Mesenchymal stem cell (in vitro differentiated cells and primary cell): ENCODE measurements at regions not wholly inside any gene's neighbourhood (a gene's known extent, or its start where the extent isn't known, plus 50 kb on each side); places are given as distances from the start of the nearest gene placed in this dataset.
A peak's percentile ranks its signal among the peaks of the same experiment; 100 is the strongest.

ENCODE experiments used
- DNase-seq: peaks from one replicate; pipeline ENCODE4 v3.0.0-alpha.2; 2013
- H2AFZ ChIP-seq: one replicate; pipeline ENCODE4 v1.6.1; 2013; ENCODE audit warnings: low read depth, mild to moderate bottlenecking, control low read depth, inconsistent platforms, low read length, moderate library complexity
- H2AK5ac ChIP-seq: 2 replicates; pipeline ENCODE4 v1.6.1; 2013; ENCODE audit warnings: low read length, moderate library complexity, mild to moderate bottlenecking, inconsistent platforms; ENCODE audit not compliant: severe bottlenecking
- H2BK120ac ChIP-seq: one replicate; pipeline ENCODE4 v1.6.1; 2013; ENCODE audit warnings: low read depth, mild to moderate bottlenecking, inconsistent platforms, low read length, moderate library complexity
- H2BK12ac ChIP-seq, 2 experiments: one replicate each; pipeline ENCODE4 v1.6.1; 2013; ENCODE audit warnings: inconsistent platforms in 2 of 2, low read length in 2 of 2, mild to moderate bottlenecking in 2 of 2, moderate library complexity in 2 of 2, control low read depth in 1 of 2
- H2BK15ac ChIP-seq: one replicate; pipeline ENCODE4 v1.6.1; 2013; ENCODE audit warnings: mild to moderate bottlenecking, low read depth, inconsistent platforms; ENCODE audit not compliant: poor library complexity, severe bottlenecking
- H2BK5ac ChIP-seq: 2 replicates; pipeline ENCODE4 v1.6.1; 2013; ENCODE audit warnings: low read depth, mild to moderate bottlenecking, low read length, control low read depth, inconsistent platforms; ENCODE audit not compliant: poor library complexity, severe bottlenecking
- H3K14ac ChIP-seq, 2 experiments: one replicate each; pipeline ENCODE4 v1.6.1; 2013; ENCODE audit warnings: inconsistent platforms in 2 of 2, low read length in 2 of 2, control low read depth in 1 of 2, mild to moderate bottlenecking in 1 of 2, moderate library complexity in 1 of 2
- H3K18ac ChIP-seq, 2 experiments: one replicate each; pipeline ENCODE4 v1.6.1; 2013; ENCODE audit warnings: inconsistent platforms in 2 of 2, low read length in 2 of 2, control low read depth in 1 of 2, low read depth in 1 of 2, mild to moderate bottlenecking in 1 of 2
- H3K23ac ChIP-seq, 2 experiments: one replicate each; pipeline ENCODE4 v1.6.1; 2013; ENCODE audit warnings: inconsistent platforms in 2 of 2, low read length in 2 of 2, mild to moderate bottlenecking in 2 of 2, moderate library complexity in 2 of 2, control low read depth in 1 of 2
- H3K27ac ChIP-seq: 2 replicates; pipeline ENCODE4 v1.5.1; 2013; ENCODE audit warnings: mild to moderate bottlenecking, moderate library complexity, low read length, control low read depth, inconsistent platforms; ENCODE audit not compliant: poor library complexity, severe bottlenecking
- H3K27me3 ChIP-seq, 2 experiments: 2 replicates each; pipeline versions ENCODE4 v1.6.1 to v1.7.0; 2013; ENCODE audit warnings: low read length in 2 of 2, mild to moderate bottlenecking in 2 of 2, moderate library complexity in 2 of 2, control low read depth in 1 of 2, inconsistent platforms in 1 of 2; ENCODE audit not compliant: control insufficient read depth in 1 of 2, insufficient read depth in 1 of 2
- H3K36me3 ChIP-seq, 2 experiments: 2 replicates each; pipeline versions ENCODE4 v1.6.1 to v1.7.0; 2013; ENCODE audit warnings: low read length in 2 of 2, control low read depth in 1 of 2, inconsistent platforms in 1 of 2, low read depth in 1 of 2, mild to moderate bottlenecking in 1 of 2; ENCODE audit not compliant: insufficient read depth in 2 of 2, control insufficient read depth in 1 of 2
- H3K4ac ChIP-seq, 2 experiments: one replicate each; pipeline ENCODE4 v1.6.1; 2013; ENCODE audit warnings: inconsistent platforms in 2 of 2, low read length in 2 of 2, mild to moderate bottlenecking in 2 of 2, moderate library complexity in 2 of 2, control low read depth in 1 of 2, low read depth in 1 of 2
- H3K4me1 ChIP-seq: 2 replicates; pipeline ENCODE4 v1.6.1; 2013; ENCODE audit warnings: low read depth, low read length, control low read depth; ENCODE audit not compliant: control insufficient read depth, insufficient read depth
- H3K4me2 ChIP-seq: 2 replicates; pipeline ENCODE4 v1.6.1; 2013; ENCODE audit warnings: low read length, mild to moderate bottlenecking, inconsistent platforms; ENCODE audit not compliant: poor library complexity, severe bottlenecking
- H3K4me3 ChIP-seq, 2 experiments: 2 replicates each; pipeline versions ENCODE4 v1.5.1 to v1.7.0; 2013; ENCODE audit warnings: low read length in 2 of 2, mild to moderate bottlenecking in 2 of 2, control low read depth in 1 of 2, low read depth in 1 of 2; ENCODE audit not compliant: insufficient read depth in 1 of 2
- H3K79me1 ChIP-seq: replicated peaks from 2 replicates; pipeline ENCODE4 v1.6.1; 2013; ENCODE audit warnings: mild to moderate bottlenecking, control low read depth, low read length, inconsistent platforms; ENCODE audit not compliant: poor library complexity, severe bottlenecking
- H3K9ac ChIP-seq: 2 replicates; pipeline ENCODE4 v1.7.0; 2013; ENCODE audit warnings: mild to moderate bottlenecking, low read length, moderate library complexity
- H3K9me3 ChIP-seq: 2 replicates; pipeline ENCODE4 v1.7.0; 2013; ENCODE audit warnings: mild to moderate bottlenecking, low read length; ENCODE audit not compliant: control insufficient read depth
- H4K8ac ChIP-seq: one replicate; pipeline ENCODE4 v1.6.1; 2013; ENCODE audit warnings: inconsistent platforms, mild to moderate bottlenecking, low read length, moderate library complexity
- H4K91ac ChIP-seq: one replicate; pipeline ENCODE4 v1.6.1; 2013; ENCODE audit warnings: mild to moderate bottlenecking, low read length, inconsistent platforms
- WGBS: methylation state at CpG from one replicate; pipeline ENCODE4 v1.1.7; 2013; ENCODE audit warnings: mixed read lengths; 5-methylcytosine and 5-hydroxymethylcytosine counted together

- Histone ChIP-seq H2BK5ac (no peak overlapping the region), H3K23ac (no peak overlapping the region), H2BK15ac (no peak overlapping the region), H2AFZ (no peak overlapping the region), H3K14ac (no peak overlapping the region), H3K18ac (no peak overlapping the region), H3K4ac (no peak overlapping the region), H3K4me3 (no peak overlapping the region), H3K9me3 (no peaks in the 10 kb centered on the region), H3K79me1 (peaks cover 3% of the 10 kb centered on the region), H2AK5ac (no peak overlapping the region), H3K9ac (no peak overlapping the region), H2BK120ac (no peak overlapping the region), H2BK12ac (no peak overlapping the region), H3K4me2 (no peak overlapping the region), H3K36me3 (peaks cover 0 to 10% of the 10 kb centered on the region in 2 experiments), H4K8ac (no peak overlapping the region), H3K27me3 (no peaks in the 10 kb centered on the region), H4K91ac (no peak overlapping the region), H3K4me1 (peaks cover 24% of the 10 kb centered on the region), H3K27ac (no peak overlapping the region)
- DNase-seq = no peak
- WGBS = 95% methylated on average over 15 of the region's 15 CpGs
Observed at GRCh38 chr16:85508993-85509392, 104.1 kb upstream of the GSE1 start.

GRCh38 chr16:85510041-85510659 is 103.0 kb upstream of the GSE1 start:
- Histone ChIP-seq H3K27ac (no peak overlapping the region), H2AFZ (no peak overlapping the region), H4K91ac (no peak overlapping the region), H2BK12ac (no peak overlapping the region), H3K23ac (no peak overlapping the region), H3K9me3 (no peaks in the 10 kb centered on the region), H3K4me3 (no peak overlapping the region), H3K9ac (no peak overlapping the region), H2BK120ac (no peak overlapping the region), H3K4me1 (peaks cover 36% of the 10 kb centered on the region), H2AK5ac (no peak overlapping the region), H3K4me2 (no peak overlapping the region), H3K27me3 (no peaks in the 10 kb centered on the region), H3K4ac (no peak overlapping the region), H2BK15ac (no peak overlapping the region), H4K8ac (no peak overlapping the region), H3K36me3 (peaks cover 0 to 10% of the 10 kb centered on the region in 2 experiments), H3K14ac (no peak overlapping the region), H3K18ac (no peak overlapping the region), H2BK5ac (no peak overlapping the region), H3K79me1 (peaks cover 3% of the 10 kb centered on the region)
- DNase-seq = no peak
- 90% methylated on average over 21 of the region's 21 CpGs for WGBS

- Histone ChIP-seq H3K14ac (no peak overlapping the region), H2BK5ac (no peak overlapping the region), H3K4me1 (peaks cover 46% of the 10 kb centered on the region), H3K4me2 (no peak overlapping the region), H3K9ac (no peak overlapping the region), H4K91ac (no peak overlapping the region), H3K27ac (no peak overlapping the region), H3K79me1 (peaks cover 1% of the 10 kb centered on the region), H3K23ac (no peak overlapping the region), H2BK120ac (no peak overlapping the region), H2BK15ac (no peak overlapping the region), H3K9me3 (no peaks in the 10 kb centered on the region), H3K18ac (no peak overlapping the region), H3K36me3 (peaks cover 0 to 6% of the 10 kb centered on the region in 2 experiments), H3K4me3 (no peak overlapping the region), H2BK12ac (peak overlapping the region; percentile 8 to 25), H4K8ac (no peak overlapping the region), H3K4ac (no peak overlapping the region), H2AK5ac (peak overlapping the region; percentile 75), H2AFZ (no peak overlapping the region), H3K27me3 (no peaks in the 10 kb centered on the region)
- no peak for DNase-seq
- WGBS = 91% methylated on average over 20 of the region's 24 CpGs
Observed at GRCh38 chr16:85511938-85512807, 100.9 kb upstream of the GSE1 start.

- no peak overlapping the region for H2BK120ac ChIP-seq
- no peak overlapping the region for H3K4ac ChIP-seq
- H2BK5ac ChIP-seq = no peak overlapping the region
- H4K91ac ChIP-seq = no peak overlapping the region
- H3K27ac ChIP-seq = no peak overlapping the region
- no peak overlapping the region for H4K8ac ChIP-seq
- peaks cover 46% of the 10 kb centered on the region for H3K4me1 ChIP-seq
- H3K18ac ChIP-seq = peak overlapping the region in 1 of 2 experiments; percentile 35
- peak; percentile 22 for DNase-seq
- peak overlapping the region; percentile 23 for H2AK5ac ChIP-seq
- WGBS = 87% methylated on average over 7 of the region's 7 CpGs
- no peak overlapping the region for H3K23ac ChIP-seq
- peaks cover 1% of the 10 kb centered on the region for H3K79me1 ChIP-seq
- no peak overlapping the region for H3K4me3 ChIP-seq
- peak overlapping the region; percentile 7 to 25 for H2BK12ac ChIP-seq
- no peaks in the 10 kb centered on the region for H3K27me3 ChIP-seq
- H3K36me3 ChIP-seq = peaks cover 0 to 6% of the 10 kb centered on the region in 2 experiments
- no peaks in the 10 kb centered on the region for H3K9me3 ChIP-seq
- no peak overlapping the region for H2BK15ac ChIP-seq
- H3K4me2 ChIP-seq = no peak overlapping the region
- no peak overlapping the region for H3K14ac ChIP-seq
- no peak overlapping the region for H2AFZ ChIP-seq
- H3K9ac ChIP-seq = no peak overlapping the region
Observed at GRCh38 chr16:85512808-85513115, 100.4 kb upstream of the GSE1 start.
